Glomerular visceral epithelial cell (primary cell): ENCODE measurements at regions not wholly inside any gene's neighbourhood (a gene's known extent, or its start where the extent isn't known, plus 50 kb on each side); places are given as distances from the start of the nearest gene placed in this dataset.
A peak's percentile ranks its signal among the peaks of the same experiment; 100 is the strongest.
"Not testable (repeated sequence)": the region's sequence is repeated elsewhere in the genome, so short reads cannot be mapped to it uniquely, and the experiment has no call there.

ENCODE experiments used
- DNase-seq: peaks from one replicate; pipeline ENCODE4 v3.0.0-alpha.2; 2016; ENCODE audit errors: extremely low spot score

GRCh38 chr6:14478381-14479225 lies 361.0 kb downstream of the CD83 start:
- DNase-seq, result no peak

- not testable (repeated sequence) for DNase-seq
Measured at GRCh38 chr6:14481946-14482345, 364.4 kb downstream of the CD83 start.

GRCh38 chr6:14487625-14488024 lies 370.1 kb downstream of the CD83 start:
- no peak for DNase-seq

- DNase-seq, result no peak
Measured at GRCh38 chr6:14488180-14488579, 370.6 kb downstream of the CD83 start.

GRCh38 chr6:14489445-14489844 lies 371.9 kb downstream of the CD83 start:
- DNase-seq, result no peak

- no peak for DNase-seq
Measured at GRCh38 chr6:14498748-14499147, 381.2 kb downstream of the CD83 start.

GRCh38 chr6:14499309-14499708 lies 381.7 kb downstream of the CD83 start:
- no peak for DNase-seq

- DNase-seq, result peak; percentile 89
Measured at GRCh38 chr6:14499841-14500240, 382.3 kb downstream of the CD83 start.

- no peak for DNase-seq
Measured at GRCh38 chr6:14500809-14501208, 383.2 kb downstream of the CD83 start.

GRCh38 chr6:14501240-14501639 lies 383.7 kb downstream of the CD83 start:
- no peak for DNase-seq

- DNase-seq, result peak; percentile 21
Measured at GRCh38 chr6:14501914-14502313, 384.3 kb downstream of the CD83 start.

GRCh38 chr6:14502551-14502950 lies 385.0 kb downstream of the CD83 start:
- peak; percentile 59 for DNase-seq

GRCh38 chr6:14505401-14505800 lies 387.8 kb downstream of the CD83 start:
- no peak for DNase-seq

GRCh38 chr6:14506656-14507246 lies 389.2 kb downstream of the CD83 start:
- DNase-seq, result no peak

GRCh38 chr6:14509120-14509519 lies 391.5 kb downstream of the CD83 start:
- DNase-seq, result no peak

- DNase-seq, result no peak
Measured at GRCh38 chr6:14510038-14510437, 392.5 kb downstream of the CD83 start.

- DNase-seq, result no peak
Measured at GRCh38 chr6:14511061-14511586, 393.6 kb downstream of the CD83 start.

GRCh38 chr6:14512246-14512645 lies 394.7 kb downstream of the CD83 start:
- no peak for DNase-seq

- no peak for DNase-seq
Measured at GRCh38 chr6:14513496-14514393, 396.2 kb downstream of the CD83 start.

GRCh38 chr6:14516956-14517355 lies 399.4 kb downstream of the CD83 start:
- DNase-seq, result no peak

- DNase-seq, result no peak
Measured at GRCh38 chr6:14517516-14518105, 400.0 kb downstream of the CD83 start.
